PC-9 (cell line): ENCODE measurements at regions not wholly inside any gene's neighbourhood (a gene's known extent, or its start where the extent isn't known, plus 50 kb on each side); places are given as distances from the start of the nearest gene placed in this dataset.

Source experiments
- CTCF ChIP-seq: fragments of 200-600 bp; sonication (generic); conservative IDR thresholded peaks from 2 replicates; pipeline ENCODE4 v1.6.1; 2017; ENCODE audit warnings: mixed run types, antibody characterized with exemption, mild to moderate bottlenecking, moderate library complexity
- EZH2 ChIP-seq: fragments of 200-600 bp; sonication (generic); IDR thresholded peaks from 2 replicates; pipeline ENCODE4 v1.8.0; 2017; ENCODE audit warnings: antibody characterized with exemption, low read depth

GRCh38 chrX:76643590-76643989 lies 216.1 kb downstream of the MAGEE1 start:
- TF ChIP-seq CTCF (no peak), EZH2 (no peak)
